G401 (cell line): ENCODE measurements at regions not wholly inside any gene's neighbourhood (a gene's known extent, or its start where the extent isn't known, plus 50 kb on each side); places are given as distances from the start of the nearest gene placed in this dataset.

ENCODE experiments used
- DNase-seq: peaks from one replicate; pipeline ENCODE4 v3.0.0-alpha.2; 2015; ENCODE audit warnings: low spot score
- in situ Hi-C: cut with HindIII; loops from 2 replicates; pipeline ENCODE4 v1.10.0; 2016; ENCODE audit warnings: low sequenced_read_pairs, mixed read lengths

DNA sequence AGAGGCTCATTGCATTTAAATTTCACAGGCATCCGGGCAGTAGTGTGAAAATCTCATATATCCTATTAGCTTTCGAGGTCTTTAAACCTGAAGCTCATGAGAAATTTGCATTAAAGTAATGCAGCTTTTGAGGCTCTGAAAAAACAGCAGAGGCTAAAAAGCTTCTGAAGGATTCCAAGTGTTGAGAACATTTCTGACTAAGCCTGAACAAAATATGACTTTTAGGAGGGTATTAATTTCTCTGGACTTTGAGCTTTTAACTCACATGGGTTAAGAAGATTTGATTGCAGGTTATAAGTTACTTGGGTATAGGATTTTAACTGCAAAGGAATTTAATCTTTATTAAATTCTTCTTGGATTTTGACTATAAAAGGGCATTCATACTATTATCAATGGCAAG is 743.9 kb downstream of the TLE1 start:
- in situ Hi-C loops: no loop called here
- no peak for DNase-seq

DNA sequence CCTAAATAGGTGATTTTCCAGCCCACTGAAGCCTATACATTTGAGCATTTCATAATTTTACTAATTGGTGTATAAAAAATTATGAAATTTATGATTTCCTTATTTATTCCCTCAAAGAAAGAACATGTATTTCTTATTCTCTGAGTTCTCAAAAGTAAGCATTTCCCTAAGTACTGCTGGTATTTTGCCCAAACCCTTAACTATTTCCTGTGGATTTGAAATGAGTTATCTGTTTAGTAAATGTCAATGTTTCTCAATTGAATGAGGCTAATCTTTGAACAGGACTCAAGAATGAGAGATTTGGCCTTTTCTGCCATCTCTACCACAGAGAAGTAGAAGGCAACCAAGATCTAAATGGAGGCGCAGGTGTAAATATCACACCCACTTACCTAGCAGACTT is 751.7 kb downstream of the TLE1 start:
- in situ Hi-C loops: no loop called here
- no peak for DNase-seq

DNA sequence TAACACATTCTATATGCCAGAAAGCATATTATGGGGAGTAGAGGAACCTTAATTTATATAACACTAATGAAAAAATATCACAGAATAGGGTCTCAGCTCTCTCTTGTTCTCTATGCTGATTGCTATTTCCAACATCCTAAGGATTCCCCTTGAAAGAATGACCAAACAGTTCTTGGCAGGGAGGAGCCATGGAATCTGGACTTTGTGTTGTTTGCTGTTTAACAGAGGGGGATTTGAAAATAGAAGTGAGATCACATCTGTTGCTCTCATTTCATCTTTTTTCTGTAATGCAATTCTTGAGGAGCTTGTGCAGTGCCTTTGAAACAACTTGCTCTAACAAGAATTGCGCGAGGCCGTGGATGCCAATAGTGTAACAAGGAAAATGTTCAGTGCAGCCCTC is 755.3 kb downstream of the TLE1 start:
- in situ Hi-C loops: no loop called here
- DNase-seq: no peak

DNA sequence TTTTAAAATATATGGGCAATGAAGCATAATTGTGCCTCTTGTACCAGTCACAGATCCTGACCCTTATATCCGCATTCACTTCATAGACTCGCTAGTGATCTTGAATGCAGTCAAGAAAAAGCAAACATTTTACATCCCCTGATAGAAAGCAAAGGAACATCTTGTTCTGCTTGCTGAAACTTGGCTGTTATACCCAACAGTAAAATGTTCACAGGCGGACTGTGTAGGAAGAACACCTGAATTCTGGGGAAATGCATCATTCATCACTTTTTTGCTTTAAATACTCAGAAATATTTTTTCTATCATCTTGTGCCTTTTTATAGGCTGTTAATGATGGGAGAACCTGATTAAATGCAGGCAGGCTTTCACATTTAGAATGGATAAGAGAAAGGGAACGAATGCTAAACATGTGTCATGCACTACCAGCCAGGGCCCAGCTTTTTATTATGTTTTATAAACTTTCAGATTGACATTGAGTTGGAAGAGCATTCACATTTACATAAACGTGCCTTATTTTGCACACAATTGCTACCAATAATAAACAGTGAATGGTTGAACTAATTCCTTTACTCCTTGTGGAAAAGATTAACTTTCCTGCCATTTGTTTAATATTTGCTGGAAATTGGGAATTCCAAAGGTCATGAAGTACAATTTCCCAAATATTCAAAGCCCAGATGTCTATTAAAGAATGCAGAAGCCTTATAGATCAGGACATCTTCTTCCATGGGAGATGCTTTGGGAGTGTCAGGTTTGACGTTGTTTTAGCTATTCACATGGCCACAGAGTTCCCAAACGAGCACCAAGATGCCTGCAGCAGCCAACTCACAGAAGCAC is 756.2 kb downstream of the TLE1 start:
- in situ Hi-C loops: no loop called here
- DNase-seq: no peak

DNA sequence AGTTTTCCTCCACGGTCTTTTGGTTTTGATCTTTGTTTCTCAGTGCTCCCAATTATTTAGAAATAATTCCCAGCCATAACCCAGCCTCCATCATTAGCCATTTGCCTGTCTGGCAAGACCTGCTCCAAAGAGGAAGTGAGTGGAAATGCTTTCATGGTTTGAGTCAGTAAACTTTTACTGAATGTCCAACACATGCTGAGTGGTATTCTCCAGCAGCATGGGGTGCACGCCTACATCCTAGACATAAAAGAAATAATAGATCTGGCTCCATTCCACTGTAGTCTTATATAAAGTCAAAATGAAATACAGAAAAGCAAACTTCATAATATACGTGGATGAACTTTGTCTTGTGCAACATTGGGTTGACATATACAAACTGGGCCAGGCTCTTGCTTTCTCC is 757.2 kb downstream of the TLE1 start:
- in situ Hi-C loops: no loop called here

DNA sequence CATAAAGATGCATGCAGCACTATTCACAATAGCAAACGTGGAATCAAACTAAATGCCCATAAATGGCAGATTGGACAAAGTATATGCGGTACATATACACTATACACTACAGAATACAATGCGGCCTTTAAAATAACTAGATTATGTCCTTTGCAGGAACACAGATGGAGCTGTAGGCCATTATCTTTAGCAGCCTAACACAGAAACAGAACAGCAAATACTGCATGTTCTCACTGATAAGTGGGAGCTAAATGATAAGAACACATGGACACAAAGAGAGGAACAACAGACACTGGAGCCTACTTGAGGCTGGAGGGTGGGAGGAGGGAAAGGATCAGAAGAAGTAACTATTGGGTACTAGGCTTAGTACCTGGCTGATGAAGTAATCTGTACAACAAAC is 758.2 kb downstream of the TLE1 start:
- in situ Hi-C loops: no loop called here
- no peak for DNase-seq

More for the DNA sequence above, 757.2 kb downstream of the TLE1 start:
- no peak for DNase-seq

DNA sequence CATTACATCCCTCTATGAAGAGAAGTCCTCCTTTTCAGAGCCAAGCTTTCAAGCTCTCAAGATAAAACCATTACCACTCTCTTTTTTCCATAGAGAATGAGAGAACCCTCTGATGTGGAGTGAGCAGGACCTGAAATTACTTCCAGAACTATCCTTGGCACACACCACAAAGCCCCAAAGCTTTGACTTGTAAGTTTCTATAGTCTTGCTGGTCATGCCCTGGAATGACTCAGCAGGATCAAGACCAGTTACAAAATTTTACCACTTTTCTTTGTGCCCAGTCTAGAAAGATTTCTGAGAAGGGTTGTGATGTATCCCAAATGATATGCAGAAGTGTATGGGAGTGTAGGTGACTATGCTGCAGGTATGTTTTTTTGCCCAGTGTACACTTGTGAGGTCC is 760.6 kb downstream of the TLE1 start:
- in situ Hi-C loops: no loop called here
- DNase-seq: no peak

DNA sequence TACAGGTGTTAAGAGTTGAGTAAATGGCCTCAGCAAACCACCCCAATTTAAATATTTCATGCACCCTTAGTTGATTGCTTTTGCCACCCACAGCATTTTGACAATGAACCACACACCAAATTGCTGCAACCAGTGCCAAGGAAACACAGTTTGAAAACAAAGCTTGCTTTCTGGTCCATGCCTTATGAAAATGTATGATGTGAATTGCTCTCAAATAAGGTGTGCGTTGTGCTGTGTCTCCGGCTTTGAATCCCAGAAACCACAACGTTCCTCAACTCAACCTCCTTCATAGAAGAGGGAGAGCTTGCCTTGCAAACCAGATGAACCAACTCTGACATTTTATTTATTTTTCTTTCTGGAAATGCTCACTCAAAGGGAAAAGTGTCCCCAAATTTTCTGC is 762.7 kb downstream of the TLE1 start:
- DNase-seq: no peak
- in situ Hi-C loops: no loop called here

DNA sequence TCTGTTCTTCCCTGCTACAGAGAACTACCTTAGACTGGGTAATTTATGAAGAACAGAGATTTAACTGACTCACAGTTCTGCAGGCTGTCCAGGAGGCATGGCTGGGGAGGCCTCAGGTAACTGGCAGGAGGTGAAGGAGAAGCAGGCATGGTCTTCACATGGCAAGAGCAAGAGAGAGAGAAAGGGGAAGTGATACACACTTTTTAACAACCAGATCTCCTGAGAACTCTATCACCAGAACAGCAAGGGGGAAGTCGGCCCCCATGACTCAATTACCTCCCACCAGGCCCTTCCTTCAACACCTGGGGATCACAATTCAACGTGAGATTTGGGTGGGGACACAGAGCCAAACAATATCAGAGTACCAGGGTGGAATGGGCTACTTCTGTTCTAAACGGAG is 766.8 kb downstream of the TLE1 start:
- in situ Hi-C loops: no loop called here
- no peak for DNase-seq

DNA sequence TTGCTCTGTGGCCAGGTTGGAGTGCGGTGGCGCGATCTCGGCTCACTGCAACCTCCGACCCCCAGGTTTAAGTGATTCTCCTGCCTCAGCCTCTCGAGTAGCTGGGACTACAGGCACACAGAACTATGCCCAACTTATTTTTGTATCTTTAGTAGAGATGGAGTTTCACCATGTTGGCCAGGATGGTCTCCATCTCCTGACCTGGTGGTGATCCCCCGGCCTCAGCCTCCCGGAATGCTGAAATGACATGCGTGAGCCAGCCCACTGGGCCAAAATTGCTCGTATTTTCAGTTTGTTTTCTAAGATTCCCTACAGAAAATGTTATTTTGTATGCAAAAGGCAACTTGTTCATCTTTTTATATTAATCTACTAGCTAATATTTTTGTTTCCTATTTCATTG is 782.6 kb downstream of the TLE1 start:
- DNase-seq: no peak
- in situ Hi-C loops: no loop called here

DNA sequence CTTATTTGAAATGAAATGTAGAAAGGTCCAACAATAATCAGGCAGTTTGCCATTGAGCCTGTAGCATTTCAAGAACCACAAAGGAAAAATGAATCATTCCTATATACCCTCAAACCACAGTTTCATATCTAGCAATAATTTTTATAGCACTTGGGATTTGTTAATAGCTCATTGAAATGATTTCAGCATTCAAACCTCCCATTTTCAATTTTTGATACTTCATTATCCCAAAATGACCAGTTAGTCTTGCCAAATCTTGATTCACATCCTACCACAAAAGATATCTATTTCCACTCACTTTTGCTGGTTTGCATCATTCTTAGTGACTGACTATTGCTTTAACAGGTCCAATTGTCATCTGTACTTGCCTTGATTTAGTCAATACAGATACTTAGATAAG is 790.1 kb downstream of the TLE1 start:
- DNase-seq: no peak
- in situ Hi-C loops: no loop called here

DNA sequence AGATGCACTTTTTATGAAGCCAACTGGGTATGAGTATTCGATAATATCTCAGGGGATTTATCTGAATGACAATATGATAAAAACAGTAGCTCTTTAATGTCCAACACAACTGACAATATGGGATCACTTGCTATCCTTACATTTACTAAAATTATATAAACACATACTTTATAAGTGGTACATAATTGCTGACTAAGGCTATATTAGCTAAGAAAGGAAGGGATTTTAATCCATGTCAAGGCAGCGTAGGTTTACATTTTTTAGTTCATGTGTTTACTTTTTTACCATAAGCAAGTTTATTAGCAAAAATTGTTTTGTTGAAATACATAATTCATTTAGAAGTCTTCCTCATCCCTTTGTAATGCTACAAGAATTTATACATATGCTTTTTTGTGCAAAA is 796.2 kb downstream of the TLE1 start:
- in situ Hi-C loops: no loop called here
- no peak for DNase-seq

DNA sequence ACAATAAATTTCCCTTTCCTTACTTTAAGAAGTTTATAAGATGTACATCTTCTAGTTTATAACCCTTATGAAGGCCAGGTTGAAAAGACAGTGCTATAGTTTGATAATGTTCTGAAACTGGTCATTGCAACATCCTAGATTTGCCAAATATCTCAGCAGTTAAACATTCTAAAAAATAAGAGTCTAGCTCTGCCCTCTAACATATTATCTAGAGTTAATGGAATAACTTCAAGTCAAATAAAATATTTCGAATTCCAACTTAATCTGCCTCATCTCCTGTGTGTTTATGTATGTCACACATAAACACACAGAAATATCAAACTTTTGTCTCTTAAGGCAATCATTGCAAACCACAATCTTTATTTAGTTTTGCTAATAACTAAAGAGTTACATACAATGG is 796.6 kb downstream of the TLE1 start:
- in situ Hi-C loops: no loop called here
- DNase-seq: no peak

DNA sequence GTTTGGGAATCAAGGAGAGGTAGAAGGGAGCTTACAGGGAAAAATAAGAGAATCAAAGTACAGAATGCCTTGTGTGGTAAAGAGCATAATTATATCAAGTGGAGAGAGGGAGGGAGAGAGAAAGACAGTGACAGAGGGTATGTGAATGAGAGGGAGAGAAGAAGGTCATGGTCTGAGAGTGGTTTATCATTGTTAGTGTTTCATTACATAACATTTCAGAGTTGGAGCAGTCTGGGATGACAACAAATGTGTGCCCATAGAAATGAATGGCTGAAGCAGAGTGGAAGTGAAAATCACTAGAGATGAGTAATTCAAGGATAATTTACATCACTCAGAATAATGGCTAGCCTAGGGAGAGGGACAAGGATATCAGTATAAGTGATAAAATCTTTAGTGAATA is 799.2 kb downstream of the TLE1 start:
- in situ Hi-C loops: no loop called here
- no peak for DNase-seq

DNA sequence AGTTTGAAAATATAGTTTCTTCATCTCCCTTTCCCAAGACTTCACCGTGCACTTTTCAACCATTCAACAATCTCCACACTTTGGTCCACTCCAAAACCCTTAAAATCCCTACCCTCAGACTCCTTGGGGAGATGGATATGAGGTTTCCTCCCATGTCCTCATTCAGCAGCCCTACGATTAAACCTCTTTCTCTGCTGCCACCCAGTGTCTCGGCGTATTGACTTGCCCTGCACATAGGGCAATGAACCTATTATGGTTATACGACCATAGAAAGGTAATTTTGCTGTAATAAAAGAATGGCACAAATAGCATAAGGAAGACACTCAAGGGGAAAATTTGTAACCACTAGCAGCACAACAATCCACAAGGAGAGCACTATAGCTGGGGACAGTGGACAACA is 803.5 kb downstream of the TLE1 start:
- in situ Hi-C loops: no loop called here
- peak; percentile 28 for DNase-seq

DNA sequence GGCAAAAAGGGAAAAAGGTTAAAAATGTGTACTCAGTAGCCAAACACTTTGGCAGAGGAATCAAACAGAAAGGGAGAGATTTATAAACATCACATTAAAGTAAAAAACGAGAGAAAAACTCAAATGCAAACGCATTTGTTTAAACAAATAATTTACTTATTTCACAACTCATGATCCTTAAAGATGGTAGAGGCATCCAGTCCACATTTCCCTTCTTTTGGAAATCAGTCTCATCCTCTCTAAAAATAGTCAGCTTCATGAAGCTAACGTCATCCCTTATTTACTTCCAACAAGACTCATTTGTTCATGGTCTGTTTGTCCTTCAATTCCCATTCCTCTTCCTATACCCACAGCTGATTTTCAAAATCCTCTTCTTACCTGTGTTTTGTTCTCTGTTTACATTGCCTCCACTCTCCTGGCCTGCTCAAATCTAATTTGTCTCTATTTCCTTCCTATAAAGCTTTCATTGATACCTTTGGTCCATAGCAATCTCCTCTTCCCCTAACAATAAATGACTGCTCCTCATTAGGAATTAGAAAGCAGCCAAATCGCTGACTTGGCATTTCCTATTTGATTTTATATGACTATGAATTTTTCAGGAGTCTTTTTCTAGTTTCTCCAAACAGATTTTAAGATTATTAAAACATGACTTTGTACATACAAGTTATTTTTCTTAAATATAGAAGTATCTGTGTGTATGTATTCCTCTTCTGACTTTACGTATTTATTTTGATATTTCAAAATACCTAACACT is 805.3 kb downstream of the TLE1 start:
- DNase-seq: no peak
- in situ Hi-C loops: no loop called here

DNA sequence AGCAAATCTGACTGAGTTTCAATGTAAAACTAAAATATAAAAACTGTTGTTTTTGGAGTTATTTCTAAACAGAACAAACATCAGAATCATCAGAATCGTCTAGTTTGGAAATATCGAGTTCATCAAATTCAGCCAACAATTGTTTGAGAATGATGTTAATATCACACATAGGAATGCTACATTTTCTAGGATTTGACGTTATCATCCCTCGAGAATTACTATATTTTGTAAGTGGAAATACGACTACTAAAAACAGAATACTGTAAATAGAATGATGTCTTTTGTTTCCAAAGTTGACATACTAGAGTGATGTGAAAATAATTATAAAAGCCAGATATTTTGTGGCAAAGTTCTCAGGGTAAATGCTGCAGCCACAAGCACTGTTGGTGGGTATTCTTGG is 805.9 kb downstream of the TLE1 start:
- DNase-seq: no peak
- in situ Hi-C loops: no loop called here

DNA sequence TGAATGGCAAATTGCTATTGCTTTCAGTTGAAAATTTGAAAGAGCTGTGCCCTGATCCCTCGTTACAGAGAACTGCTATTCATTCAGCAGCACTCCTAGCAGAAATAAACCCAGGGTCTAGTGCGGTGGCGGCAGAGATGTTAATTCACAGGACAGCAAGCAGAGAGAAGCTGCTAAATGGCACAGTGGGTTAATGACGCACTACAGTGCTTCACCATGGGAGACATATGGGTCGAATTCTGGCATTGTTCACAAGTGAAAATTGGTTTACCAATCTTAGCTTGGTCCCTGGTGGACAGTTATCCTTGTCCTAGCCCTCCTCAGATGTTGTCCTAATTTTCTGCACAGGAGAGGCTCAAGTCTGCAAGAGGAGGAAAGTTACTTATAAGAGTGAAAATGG is 807.4 kb downstream of the TLE1 start:
- peak; percentile 26 for DNase-seq
- in situ Hi-C loops: no loop called here

DNA sequence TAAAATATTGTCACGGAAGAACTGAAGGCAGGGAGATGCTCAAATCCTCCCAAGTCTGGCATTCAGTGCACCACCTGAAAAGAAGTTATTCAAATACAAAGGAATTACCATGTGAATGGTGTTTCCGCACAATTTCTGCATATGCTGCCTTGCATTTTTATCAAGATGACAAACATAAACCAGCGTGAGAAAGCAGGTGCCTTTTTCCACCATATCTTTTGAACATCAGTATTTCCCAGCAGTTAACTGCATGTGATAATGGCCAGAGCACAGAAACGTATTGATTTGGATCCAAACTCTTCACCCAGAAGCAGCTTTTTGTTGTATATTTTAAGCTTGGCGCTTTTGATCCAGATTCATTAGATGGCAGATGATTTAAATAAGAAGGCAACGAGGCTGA is 808.0 kb downstream of the TLE1 start:
- in situ Hi-C loops: no loop called here
- DNase-seq: no peak

DNA sequence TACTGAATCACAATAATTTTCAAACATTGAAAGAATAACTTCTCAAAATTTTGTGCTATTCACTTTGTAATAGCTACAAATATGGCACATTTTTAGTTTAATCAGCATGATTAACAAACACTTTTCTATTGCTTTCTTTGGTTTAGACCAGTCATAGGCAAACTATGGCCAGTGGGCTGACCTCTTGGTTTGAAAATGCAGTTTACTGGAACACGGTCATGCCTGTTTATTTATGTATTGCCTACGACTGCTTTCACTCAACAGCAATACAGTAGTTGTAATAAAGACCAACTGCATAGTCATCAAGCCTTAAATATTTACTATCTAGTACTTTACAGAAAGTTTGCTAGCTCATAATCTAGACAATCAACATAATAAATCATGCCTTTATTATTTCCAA is 810.8 kb downstream of the TLE1 start:
- in situ Hi-C loops: no loop called here
- DNase-seq: no peak

DNA sequence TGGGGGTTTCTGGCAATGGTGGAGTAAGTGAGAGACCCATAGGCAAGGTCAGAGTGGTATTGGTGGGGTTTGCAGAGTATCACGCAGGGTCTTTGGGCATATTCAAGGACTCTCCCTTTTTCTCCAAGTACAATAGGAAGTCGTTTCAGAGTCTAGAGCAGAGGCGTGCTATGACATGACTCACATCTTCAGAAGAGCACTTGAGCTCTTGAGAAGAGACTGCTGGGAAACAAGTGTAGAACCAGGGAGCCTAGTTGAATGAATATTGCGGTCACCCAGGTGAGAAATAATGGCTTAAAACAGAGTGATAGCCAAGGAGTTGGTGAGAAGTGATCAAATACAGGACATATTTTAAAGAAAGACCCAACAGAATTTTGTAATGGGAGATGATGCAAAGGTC is 813.4 kb downstream of the TLE1 start:
- in situ Hi-C loops: no loop called here
- DNase-seq: no peak
